Stimulated activated naive CD8-positive, alpha-beta T cell treated with anti-CD3 and anti-CD28 coated beads, Interleukin-15, amount 100 ng/mL, for 72 hours (primary cell): ENCODE measurements at regions not wholly inside any gene's neighbourhood (a gene's known extent, or its start where the extent isn't known, plus 50 kb on each side); places are given as distances from the start of the nearest gene placed in this dataset.

Experiments
- ATAC-seq: fragments of 150-1000 bp; cut with Tn5 transposase; 2 replicates; pipeline ENCODE4 v1.10.0; 2021; ENCODE audit warnings: mild to moderate bottlenecking, moderate library complexity
- DNase-seq, 2 donors: peaks; one replicate each; pipeline ENCODE4 v3.0.0; 2021 to 2022
- H3K27ac Mint-ChIP-seq, 2 donors: one replicate each; pipeline ENCODE4 v1.8.0; 2022; ENCODE audit warnings: mild to moderate bottlenecking in 2 of 2, mixed read lengths in 2 of 2, moderate library complexity in 2 of 2
- H3K27me3 Mint-ChIP-seq: one replicate; pipeline ENCODE4 v1.8.0; 2022; ENCODE audit warnings: mixed read lengths
- H3K4me1 Mint-ChIP-seq: one replicate; pipeline ENCODE4 v1.8.0; 2022; ENCODE audit warnings: mild to moderate bottlenecking, mixed read lengths
- H3K4me3 Mint-ChIP-seq, 2 donors: one replicate each; pipeline ENCODE4 v1.8.0; 2022; ENCODE audit warnings: mild to moderate bottlenecking in 2 of 2, mixed read lengths in 2 of 2, moderate library complexity in 1 of 2
- H3K9me3 Mint-ChIP-seq, 2 donors: one replicate each; pipeline ENCODE4 v1.8.0; 2022; ENCODE audit warnings: mixed read lengths in 2 of 2

- no peak for ATAC-seq
- peak overlapping the region; percentile 19 to 56 for H3K4me3 Mint-ChIP-seq
- no peaks in the 10 kb centered on the region for H3K9me3 Mint-ChIP-seq
- peaks cover 8% of the 10 kb centered on the region for H3K4me1 Mint-ChIP-seq
- DNase-seq = no peak
- H3K27ac Mint-ChIP-seq = no peak overlapping the region
- peaks cover 81% of the 10 kb centered on the region for H3K27me3 Mint-ChIP-seq
Observed at GRCh38 chr11:133787379-133788141, 57.8 kb downstream of the SPATA19 start.

- Mint-ChIP-seq H3K27me3 (peaks cover 76% of the 10 kb centered on the region), H3K4me3 (no peak overlapping the region), H3K27ac (no peak overlapping the region), H3K9me3 (no peaks in the 10 kb centered on the region), H3K4me1 (peaks cover 8% of the 10 kb centered on the region)
- ATAC-seq = no peak
- no peak for DNase-seq
Observed at GRCh38 chr11:133785795-133786340, 59.4 kb downstream of the SPATA19 start.

- H3K27me3 Mint-ChIP-seq = peaks cover 74% of the 10 kb centered on the region
- DNase-seq = no peak
- H3K27ac Mint-ChIP-seq = no peak overlapping the region
- H3K4me3 Mint-ChIP-seq = no peak overlapping the region
- peaks cover 8% of the 10 kb centered on the region for H3K4me1 Mint-ChIP-seq
- peak; percentile 9 for ATAC-seq
- peaks cover 0 to 7% of the 10 kb centered on the region in 2 donors for H3K9me3 Mint-ChIP-seq
Observed at GRCh38 chr11:133784359-133784758, 61.0 kb downstream of the SPATA19 start.

- H3K4me3 Mint-ChIP-seq = no peak overlapping the region
- no peak for ATAC-seq
- DNase-seq = no peak
- H3K4me1 Mint-ChIP-seq = no peaks in the 10 kb centered on the region
- peaks cover 0 to 7% of the 10 kb centered on the region in 2 donors for H3K9me3 Mint-ChIP-seq
- H3K27ac Mint-ChIP-seq = no peak overlapping the region
- H3K27me3 Mint-ChIP-seq = peaks cover 59% of the 10 kb centered on the region
Observed at GRCh38 chr11:133782116-133782725, 63.1 kb downstream of the SPATA19 start.

- Mint-ChIP-seq H3K27me3 (peaks cover 25% of the 10 kb centered on the region), H3K4me1 (no peaks in the 10 kb centered on the region), H3K4me3 (no peak overlapping the region), H3K9me3 (peaks cover 7 to 13% of the 10 kb centered on the region in 2 donors), H3K27ac (no peak overlapping the region)
- DNase-seq (no peak), ATAC-seq (no peak)
Observed at GRCh38 chr11:133778161-133778560, 67.2 kb downstream of the SPATA19 start.

GRCh38 chr11:133776671-133777367 is 68.5 kb downstream of the SPATA19 start:
- H3K4me1 Mint-ChIP-seq = no peaks in the 10 kb centered on the region
- peaks cover 7 to 13% of the 10 kb centered on the region in 2 donors for H3K9me3 Mint-ChIP-seq
- no peak for DNase-seq
- no peak overlapping the region for H3K4me3 Mint-ChIP-seq
- H3K27me3 Mint-ChIP-seq = peaks cover 22% of the 10 kb centered on the region
- no peak overlapping the region for H3K27ac Mint-ChIP-seq
- ATAC-seq = no peak

- Mint-ChIP-seq H3K4me1 (no peaks in the 10 kb centered on the region), H3K27ac (no peak overlapping the region), H3K4me3 (no peak overlapping the region), H3K27me3 (no peaks in the 10 kb centered on the region), H3K9me3 (peaks cover 5 to 9% of the 10 kb centered on the region in 2 donors)
- DNase-seq (no peak), ATAC-seq (no peak)
Observed at GRCh38 chr11:133762538-133762937, 82.8 kb downstream of the SPATA19 start.

GRCh38 chr11:133753150-133753549 is 92.2 kb downstream of the SPATA19 start:
- H3K27me3 Mint-ChIP-seq = peaks cover 20% of the 10 kb centered on the region
- H3K4me1 Mint-ChIP-seq = no peaks in the 10 kb centered on the region
- no peak overlapping the region for H3K27ac Mint-ChIP-seq
- H3K9me3 Mint-ChIP-seq = peaks cover 5 to 6% of the 10 kb centered on the region in 2 donors
- H3K4me3 Mint-ChIP-seq = no peak overlapping the region
- ATAC-seq (no peak), DNase-seq (no peak)

- peaks cover 29% of the 10 kb centered on the region for H3K27me3 Mint-ChIP-seq
- H3K4me3 Mint-ChIP-seq = no peak overlapping the region
- H3K27ac Mint-ChIP-seq = no peak overlapping the region
- no peak for DNase-seq
- no peaks in the 10 kb centered on the region for H3K9me3 Mint-ChIP-seq
- no peaks in the 10 kb centered on the region for H3K4me1 Mint-ChIP-seq
- ATAC-seq = no peak
Observed at GRCh38 chr11:133749841-133750240, 95.5 kb downstream of the SPATA19 start.

- Mint-ChIP-seq H3K9me3 (no peaks in the 10 kb centered on the region), H3K27me3 (peaks cover 16% of the 10 kb centered on the region), H3K4me1 (no peaks in the 10 kb centered on the region), H3K27ac (peak overlapping the region in 1 of 2 donors; percentile 4), H3K4me3 (no peak overlapping the region)
- DNase-seq = no peak
- no peak for ATAC-seq
Observed at GRCh38 chr11:133747409-133747808, 97.9 kb downstream of the SPATA19 start.

GRCh38 chr11:133746663-133747306 is 98.5 kb downstream of the SPATA19 start:
- no peak for ATAC-seq
- H3K9me3 Mint-ChIP-seq = no peaks in the 10 kb centered on the region
- H3K4me1 Mint-ChIP-seq = no peaks in the 10 kb centered on the region
- H3K27me3 Mint-ChIP-seq = peaks cover 16% of the 10 kb centered on the region
- H3K4me3 Mint-ChIP-seq = no peak overlapping the region
- DNase-seq = no peak
- H3K27ac Mint-ChIP-seq = no peak overlapping the region

GRCh38 chr11:133745791-133746190 is 99.5 kb downstream of the SPATA19 start:
- no peak for ATAC-seq
- no peak for DNase-seq
- peaks cover 0 to 7% of the 10 kb centered on the region in 2 donors for H3K9me3 Mint-ChIP-seq
- H3K27me3 Mint-ChIP-seq = peaks cover 16% of the 10 kb centered on the region
- H3K27ac Mint-ChIP-seq = no peak overlapping the region
- no peaks in the 10 kb centered on the region for H3K4me1 Mint-ChIP-seq
- H3K4me3 Mint-ChIP-seq = no peak overlapping the region

GRCh38 chr11:133742353-133742752 is 103.0 kb downstream of the SPATA19 start:
- no peak for DNase-seq
- no peak for ATAC-seq
- peaks cover 8 to 18% of the 10 kb centered on the region in 2 donors for H3K9me3 Mint-ChIP-seq
- H3K27me3 Mint-ChIP-seq = peaks cover 5% of the 10 kb centered on the region
- no peaks in the 10 kb centered on the region for H3K4me1 Mint-ChIP-seq
- H3K4me3 Mint-ChIP-seq = no peak overlapping the region
- no peak overlapping the region for H3K27ac Mint-ChIP-seq

GRCh38 chr11:133740963-133741362 is 104.3 kb downstream of the SPATA19 start:
- no peak overlapping the region for H3K27ac Mint-ChIP-seq

GRCh38 chr11:133739481-133739880 is 105.8 kb downstream of the SPATA19 start:
- ATAC-seq (no peak), DNase-seq (no peak)
- Mint-ChIP-seq H3K4me1 (no peaks in the 10 kb centered on the region), H3K27ac (no peak overlapping the region), H3K9me3 (peaks cover 8 to 18% of the 10 kb centered on the region in 2 donors), H3K4me3 (no peak overlapping the region), H3K27me3 (no peaks in the 10 kb centered on the region)

More at GRCh38 chr11:133740963-133741362, 104.3 kb downstream of the SPATA19 start:
- DNase-seq = no peak
- no peak for ATAC-seq
- Mint-ChIP-seq H3K9me3 (peaks cover 8 to 18% of the 10 kb centered on the region in 2 donors), H3K4me1 (no peaks in the 10 kb centered on the region), H3K27me3 (no peaks in the 10 kb centered on the region), H3K4me3 (no peak overlapping the region)
